ENCODE measurements at regions not wholly inside any gene's neighbourhood (a gene's known extent, or its start where the extent isn't known, plus 50 kb on each side); places are given as distances from the start of the nearest gene placed in this dataset.
"Not testable (repeated sequence)": the region's sequence is repeated elsewhere in the genome, so short reads cannot be mapped to it uniquely, and the experiment has no call there.

GRCh38 chr1:88523854-88524528 is 160.1 kb upstream of the PKN2 start:
- no peak for DNase-seq

GRCh38 chr1:88526456-88526855 is 157.6 kb upstream of the PKN2 start:
- no peak for DNase-seq

GRCh38 chr1:88528792-88529191 is 155.3 kb upstream of the PKN2 start:
- no peak for DNase-seq

GRCh38 chr1:88529581-88529980 is 154.5 kb upstream of the PKN2 start:
- DNase-seq, result no peak

- DNase-seq, result no peak
Observed at GRCh38 chr1:88530246-88530645, 153.8 kb upstream of the PKN2 start.

- DNase-seq, result no peak
Observed at GRCh38 chr1:88537787-88538186, 146.3 kb upstream of the PKN2 start.

- no peak for DNase-seq
Observed at GRCh38 chr1:88538222-88538899, 145.7 kb upstream of the PKN2 start.

- no peak for DNase-seq
Observed at GRCh38 chr1:88540255-88540654, 143.8 kb upstream of the PKN2 start.

GRCh38 chr1:88541596-88541995 is 142.5 kb upstream of the PKN2 start:
- no peak for DNase-seq

GRCh38 chr1:88544195-88544594 is 139.9 kb upstream of the PKN2 start:
- no peak for DNase-seq

GRCh38 chr1:88549536-88549935 is 134.5 kb upstream of the PKN2 start:
- DNase-seq, result no peak

- DNase-seq, result no peak
Observed at GRCh38 chr1:88552226-88552625, 131.8 kb upstream of the PKN2 start.

GRCh38 chr1:88557014-88557413 is 127.1 kb upstream of the PKN2 start:
- DNase-seq, result no peak

GRCh38 chr1:88560621-88561020 is 123.5 kb upstream of the PKN2 start:
- no peak for DNase-seq

GRCh38 chr1:88562991-88563390 is 121.1 kb upstream of the PKN2 start:
- DNase-seq, result no peak

GRCh38 chr1:88566615-88567387 is 117.3 kb upstream of the PKN2 start:
- DNase-seq, result no peak

GRCh38 chr1:88571506-88571905 is 112.6 kb upstream of the PKN2 start:
- no peak for DNase-seq

- DNase-seq, result no peak
Observed at GRCh38 chr1:88579598-88579997, 104.5 kb upstream of the PKN2 start.

- DNase-seq, result no peak
Observed at GRCh38 chr1:88581703-88582102, 102.4 kb upstream of the PKN2 start.

- DNase-seq, result no peak
Observed at GRCh38 chr1:88593358-88593757, 90.7 kb upstream of the PKN2 start.

GRCh38 chr1:88595355-88596002 is 88.6 kb upstream of the PKN2 start:
- no peak for DNase-seq

- DNase-seq, result not testable (repeated sequence)
Observed at GRCh38 chr1:88597973-88598372, 86.1 kb upstream of the PKN2 start.
